OCI-LY3 (cell line): ENCODE measurements at regions not wholly inside any gene's neighbourhood (a gene's known extent, or its start where the extent isn't known, plus 50 kb on each side); places are given as distances from the start of the nearest gene placed in this dataset.

Experiments
- H2AFZ ChIP-seq: fragments of 200-600, 300-600 bp; shearing (Covaris generic); 2 replicates; pipeline ENCODE4 v1.6.0; 2014; ENCODE audit warnings: antibody characterized with exemption, low read depth, low read length
- H3K27ac ChIP-seq: fragments of 200-600, 300-600 bp; sonication (generic); 2 replicates; pipeline ENCODE4 v1.5.1; 2014; ENCODE audit warnings: mild to moderate bottlenecking, low read length, moderate library complexity, mixed read lengths
- H3K27me3 ChIP-seq: fragments of 200-600, 300-600 bp; sonication (generic); 2 replicates; pipeline ENCODE4 v1.6.1; 2014; ENCODE audit warnings: low read depth, low read length, mixed read lengths
- H3K36me3 ChIP-seq: fragments of 200-600, 300-600 bp; sonication (generic); replicated peaks from 2 replicates; pipeline ENCODE3; 2014; ENCODE audit warnings: low read depth, low read length, mixed read lengths
- H3K4me1 ChIP-seq: fragments of 300-600, 200-600 bp; sonication (generic); 2 replicates; pipeline ENCODE4 v1.6.1; 2014; ENCODE audit warnings: low read length, mixed read lengths
- H3K4me2 ChIP-seq: fragments of 200-600, 300-600 bp; sonication (generic); 2 replicates; pipeline ENCODE4 v1.6.1; 2014; ENCODE audit warnings: low read length, mixed read lengths
- H3K4me3 ChIP-seq: fragments of 300-600, 200-600 bp; sonication (generic); 2 replicates; pipeline ENCODE4 v1.5.1; 2014; ENCODE audit warnings: antibody characterized with exemption, mild to moderate bottlenecking, low read length, moderate library complexity
- H3K79me2 ChIP-seq: fragments of 300-600, 200-600 bp; shearing (Covaris generic); 2 replicates; pipeline ENCODE4 v1.6.1; 2014; ENCODE audit warnings: mild to moderate bottlenecking, low read length, mixed read lengths
- H3K9ac ChIP-seq: fragments of 300-600, 200-600 bp; shearing (Covaris generic); 2 replicates; pipeline ENCODE4 v1.6.0; 2014; ENCODE audit warnings: mild to moderate bottlenecking, low read length, moderate library complexity
- H3K9me3 ChIP-seq: fragments of 200-600, 300-600 bp; shearing (Covaris generic); 2 replicates; pipeline ENCODE4 v1.6.1; 2014; ENCODE audit warnings: low read length, mixed read lengths; ENCODE audit not compliant: insufficient read depth
- H4K20me1 ChIP-seq: fragments of 200-600, 300-600 bp; sonication (generic); 2 replicates; pipeline ENCODE4 v1.6.1; 2016; ENCODE audit warnings: low read length, mixed read lengths; ENCODE audit not compliant: insufficient read depth
- EZH2phosphoT487 ChIP-seq: fragments of 200-600 bp; shearing (Covaris generic); IDR thresholded peaks from 2 replicates; pipeline ENCODE4 v1.6.1; 2018; ENCODE audit warnings: antibody characterized with exemption, mixed run types, low read depth
- TF ChIP-seq, protein P1 (sequence below): fragments of 200-600, 300-600 bp; sonication (generic); IDR thresholded peaks from 2 replicates; pipeline ENCODE4 v1.5.1; 2014; ENCODE audit warnings: antibody characterized with exemption, low read length, low read depth

DNA sequence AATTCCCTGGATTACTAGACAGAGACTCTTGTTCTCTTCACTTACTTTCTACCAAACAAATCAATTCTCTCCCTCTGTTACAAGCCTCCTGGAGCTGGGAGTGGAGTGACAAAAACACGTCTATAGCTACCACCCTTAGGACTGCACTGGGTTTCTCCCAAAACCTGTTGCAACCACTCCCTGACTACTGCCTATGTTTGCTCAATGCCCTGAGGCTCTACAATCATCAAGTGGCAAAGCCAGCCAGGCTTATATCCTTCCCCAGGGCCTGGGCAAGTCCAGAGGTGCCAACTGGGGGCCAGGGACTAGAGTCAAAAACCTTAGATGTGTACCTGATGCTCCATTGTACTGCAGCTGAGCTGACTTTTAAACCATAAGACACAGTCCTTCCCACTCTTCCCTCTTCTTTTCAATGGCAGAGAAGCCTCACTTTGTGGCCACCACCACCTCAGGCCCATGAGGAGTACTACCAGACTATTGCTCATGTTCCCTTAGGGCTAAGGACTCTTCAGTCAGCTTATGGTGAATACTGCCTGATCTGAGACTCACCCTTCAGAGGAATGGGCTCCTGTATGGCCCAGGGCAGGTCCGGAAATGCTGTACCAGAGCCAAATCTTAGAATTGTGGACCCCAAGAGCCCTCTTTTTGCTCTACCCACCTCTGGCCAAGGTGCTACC, 125.4 kb upstream of the PLCL2 start:
- no peak overlapping the region for H3K4me2 ChIP-seq
- H3K27ac ChIP-seq, result no peak overlapping the region
- no peaks in the 10 kb centered on the region for H3K27me3 ChIP-seq
- H3K4me1 ChIP-seq, result no peaks in the 10 kb centered on the region
- H4K20me1 ChIP-seq, result no peaks in the 10 kb centered on the region
- H3K9me3 ChIP-seq, result no peaks in the 10 kb centered on the region
- TF ChIP-seq EZH2phosphoT487, result no peak
- TF ChIP-seq, protein P1, sequence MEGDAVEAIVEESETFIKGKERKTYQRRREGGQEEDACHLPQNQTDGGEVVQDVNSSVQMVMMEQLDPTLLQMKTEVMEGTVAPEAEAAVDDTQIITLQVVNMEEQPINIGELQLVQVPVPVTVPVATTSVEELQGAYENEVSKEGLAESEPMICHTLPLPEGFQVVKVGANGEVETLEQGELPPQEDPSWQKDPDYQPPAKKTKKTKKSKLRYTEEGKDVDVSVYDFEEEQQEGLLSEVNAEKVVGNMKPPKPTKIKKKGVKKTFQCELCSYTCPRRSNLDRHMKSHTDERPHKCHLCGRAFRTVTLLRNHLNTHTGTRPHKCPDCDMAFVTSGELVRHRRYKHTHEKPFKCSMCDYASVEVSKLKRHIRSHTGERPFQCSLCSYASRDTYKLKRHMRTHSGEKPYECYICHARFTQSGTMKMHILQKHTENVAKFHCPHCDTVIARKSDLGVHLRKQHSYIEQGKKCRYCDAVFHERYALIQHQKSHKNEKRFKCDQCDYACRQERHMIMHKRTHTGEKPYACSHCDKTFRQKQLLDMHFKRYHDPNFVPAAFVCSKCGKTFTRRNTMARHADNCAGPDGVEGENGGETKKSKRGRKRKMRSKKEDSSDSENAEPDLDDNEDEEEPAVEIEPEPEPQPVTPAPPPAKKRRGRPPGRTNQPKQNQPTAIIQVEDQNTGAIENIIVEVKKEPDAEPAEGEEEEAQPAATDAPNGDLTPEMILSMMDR, result no peak
- H3K36me3 ChIP-seq, result no peaks in the 10 kb centered on the region
- H3K79me2 ChIP-seq, result no peaks in the 10 kb centered on the region
- no peak overlapping the region for H2AFZ ChIP-seq
- no peak overlapping the region for H3K9ac ChIP-seq
- H3K4me3 ChIP-seq, result no peak overlapping the region

DNA sequence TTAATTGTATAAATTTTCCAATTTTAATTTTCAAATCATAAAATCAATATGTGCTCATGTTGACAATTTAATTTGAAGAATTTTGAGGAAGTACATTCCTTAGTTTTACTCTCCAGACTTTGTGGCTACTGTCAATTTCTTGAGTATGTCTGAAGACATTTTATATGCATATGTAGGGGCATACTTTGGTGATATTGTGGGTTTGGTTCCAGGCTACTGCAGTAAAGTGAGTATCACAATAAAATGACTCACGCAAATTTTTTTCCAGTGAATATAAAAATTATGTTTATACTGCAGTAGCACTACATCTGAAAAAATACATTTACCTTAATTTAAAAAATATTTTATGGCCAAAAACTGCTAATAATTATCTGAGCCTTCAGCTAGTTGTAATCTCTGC, 123.2 kb upstream of the PLCL2 start:
- H4K20me1 ChIP-seq, result no peaks in the 10 kb centered on the region
- no peaks in the 10 kb centered on the region for H3K36me3 ChIP-seq
- no peaks in the 10 kb centered on the region for H3K9me3 ChIP-seq
- no peak overlapping the region for H3K4me2 ChIP-seq
- no peaks in the 10 kb centered on the region for H3K27me3 ChIP-seq
- H3K4me1 ChIP-seq, result peaks cover 3% of the 10 kb centered on the region; the same call in 1 of the 2 replicates
- H3K9ac ChIP-seq, result no peak overlapping the region
- no peaks in the 10 kb centered on the region for H3K79me2 ChIP-seq
- TF ChIP-seq, protein P1, result no peak
- no peak for TF ChIP-seq EZH2phosphoT487
- H3K27ac ChIP-seq, result no peak overlapping the region
- no peak overlapping the region for H3K4me3 ChIP-seq
- no peak overlapping the region for H2AFZ ChIP-seq

DNA sequence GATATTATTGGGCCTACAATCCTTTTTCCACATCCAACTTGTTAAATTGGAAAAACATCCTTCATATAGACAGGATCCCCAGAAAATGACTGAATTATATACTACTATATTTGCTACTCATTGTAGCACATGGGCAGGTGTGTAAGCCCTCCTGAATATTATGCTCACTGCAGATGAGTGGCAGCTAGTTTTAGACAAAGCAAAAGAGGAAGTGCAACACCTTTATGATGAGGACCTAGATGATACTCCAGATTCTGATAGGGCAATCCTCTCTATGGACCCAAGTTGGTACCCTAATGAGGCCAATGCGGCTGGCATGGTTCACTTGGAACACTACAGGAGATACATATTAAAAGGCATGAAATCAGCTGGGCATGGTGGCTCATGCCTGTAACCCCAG, 119.1 kb upstream of the PLCL2 start:
- Histone ChIP-seq H3K9me3 (no peaks in the 10 kb centered on the region), H2AFZ (no peak overlapping the region), H3K4me2 (no peak overlapping the region), H3K4me1 (peaks cover 9% of the 10 kb centered on the region), H3K9ac (no peak overlapping the region), H3K36me3 (no peaks in the 10 kb centered on the region), H3K27me3 (no peaks in the 10 kb centered on the region), H4K20me1 (no peaks in the 10 kb centered on the region), H3K4me3 (no peak overlapping the region), H3K27ac (no peak overlapping the region), H3K79me2 (no peaks in the 10 kb centered on the region)
- TF ChIP-seq EZH2phosphoT487, result no peak
- TF ChIP-seq, protein P1, result no peak

DNA sequence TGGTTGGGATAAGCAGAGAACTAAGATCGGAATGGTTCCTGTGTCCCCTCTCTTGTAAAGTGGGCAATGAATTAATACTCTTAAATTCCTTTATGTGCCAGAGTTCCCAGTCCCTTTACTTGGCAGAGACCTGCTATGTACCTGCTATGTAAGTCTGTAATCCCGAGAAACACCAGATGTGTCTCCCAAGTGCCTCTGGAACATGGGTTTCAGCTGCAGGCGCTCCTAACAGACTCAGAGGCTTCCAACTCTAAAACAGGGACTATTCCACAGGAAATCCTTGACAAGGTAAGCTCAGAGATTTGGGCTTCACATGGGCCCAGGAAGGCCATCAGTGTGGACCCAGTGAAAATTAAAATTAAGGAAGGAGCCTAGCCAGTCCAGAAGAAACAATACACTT, 117.7 kb upstream of the PLCL2 start:
- peaks cover 9% of the 10 kb centered on the region for H3K4me1 ChIP-seq
- no peak overlapping the region for H3K4me3 ChIP-seq
- H3K27ac ChIP-seq, result no peak overlapping the region
- no peaks in the 10 kb centered on the region for H4K20me1 ChIP-seq
- no peaks in the 10 kb centered on the region for H3K79me2 ChIP-seq
- no peak overlapping the region for H3K4me2 ChIP-seq
- H3K27me3 ChIP-seq, result no peaks in the 10 kb centered on the region
- TF ChIP-seq EZH2phosphoT487, result no peak
- H3K36me3 ChIP-seq, result no peaks in the 10 kb centered on the region
- H3K9ac ChIP-seq, result no peak overlapping the region
- H2AFZ ChIP-seq, result no peak overlapping the region
- no peaks in the 10 kb centered on the region for H3K9me3 ChIP-seq
